ENCODE measurements at regions not wholly inside any gene's neighbourhood (a gene's known extent, or its start where the extent isn't known, plus 50 kb on each side); places are given as distances from the start of the nearest gene placed in this dataset.
"Not testable (repeated sequence)": the region's sequence is repeated elsewhere in the genome, so short reads cannot be mapped to it uniquely, and the experiment has no call there.

GRCh38 chr7:159207951-159208350 is 63.3 kb upstream of the VIPR2 start:
- no peak for DNase-seq

GRCh38 chr7:159207393-159207792 is 62.7 kb upstream of the VIPR2 start:
- DNase-seq: no peak

- DNase-seq: no peak
These were observed 61.2 kb upstream of the VIPR2 start for GRCh38 chr7:159205833-159206232.

- no peak for DNase-seq
These were observed 60.0 kb upstream of the VIPR2 start for GRCh38 chr7:159204664-159205063.

GRCh38 chr7:159203253-159203652 is 58.6 kb upstream of the VIPR2 start:
- DNase-seq: not testable (repeated sequence)

GRCh38 chr7:159201722-159202330 is 57.2 kb upstream of the VIPR2 start:
- no peak for DNase-seq

GRCh38 chr7:159200421-159200820 is 55.8 kb upstream of the VIPR2 start:
- no peak for DNase-seq

GRCh38 chr7:159198016-159198724 is 53.5 kb upstream of the VIPR2 start:
- DNase-seq: no peak

- no peak for DNase-seq
These were observed 52.7 kb upstream of the VIPR2 start for GRCh38 chr7:159197066-159197975.

- DNase-seq: no peak
These were observed 51.9 kb upstream of the VIPR2 start for GRCh38 chr7:159196584-159196983.

GRCh38 chr7:159195946-159196345 is 51.3 kb upstream of the VIPR2 start:
- DNase-seq: no peak
